Transverse colon (tissue), 4 donors: ENCODE measurements at regions not wholly inside any gene's neighbourhood (a gene's known extent, or its start where the extent isn't known, plus 50 kb on each side); places are given as distances from the start of the nearest gene placed in this dataset.

ENCODE experiments used
- DNase-seq: peaks from one replicate; pipeline ENCODE4 v3.0.0-alpha.2; 2019
- H3K27ac ChIP-seq, 4 donors: fragments of 200-600 bp; sonication (generic); 2 replicates each; pipeline ENCODE4 v1.5.1; 2016 to 2018; ENCODE audit warnings: inconsistent platforms in 4 of 4
- H3K27me3 ChIP-seq: fragments of 200-600 bp; sonication (generic); 2 replicates; pipeline ENCODE4 v1.5.1; 2017; ENCODE audit warnings: inconsistent platforms
- H3K36me3 ChIP-seq, 4 donors: fragments of 200-600 bp; sonication (generic); 2 replicates each; pipeline ENCODE4 v1.5.1; 2017 to 2019; ENCODE audit warnings: inconsistent platforms in 4 of 4
- H3K4me1 ChIP-seq, 4 donors: fragments of 200-600 bp; sonication (generic); 2 replicates each; pipeline ENCODE4 v1.5.1; 2017 to 2020; ENCODE audit warnings: inconsistent platforms in 4 of 4
- H3K4me3 ChIP-seq, 4 donors: fragments of 200-600 bp; sonication (generic); 1 replicate in 1 of 4; 2 replicates in 3 of 4; pipeline versions ENCODE4 v1.5.1 to v1.6.1; 2017 to 2019; ENCODE audit warnings: inconsistent platforms in 4 of 4
- H3K9me3 ChIP-seq, 2 donors: fragments of 200-600 bp; sonication (generic); 2 replicates each; pipeline ENCODE4 v1.5.1; 2017 to 2019; ENCODE audit warnings: inconsistent platforms in 2 of 2
- CTCF ChIP-seq, 5 experiments: fragments of 200-600 bp in 3 of 5; fragments of 450-650 bp in 2 of 5; sonication (generic) in 3 of 5; IDR thresholded peaks; 1 replicate in 2 of 5; 2 replicates in 3 of 5; pipeline ENCODE4 v1.5.1; 2016 to 2017; ENCODE audit warnings: antibody characterized with exemption in 5 of 5, inconsistent platforms in 3 of 5, mild to moderate bottlenecking in 2 of 5, moderate library complexity in 1 of 5
- EP300 ChIP-seq: sonication (generic); formaldehyde crosslinking; IDR thresholded peaks from one replicate; pipeline ENCODE4 v1.6.1; 2017; ENCODE audit warnings: antibody characterized with exemption, low read depth
- POLR2A ChIP-seq: fragments of 450-650 bp; IDR thresholded peaks from one replicate; pipeline ENCODE4 v1.6.1; 2016; ENCODE audit warnings: antibody characterized with exemption, mild to moderate bottlenecking, moderate library complexity
- POLR2AphosphoS5 ChIP-seq, 3 donors: sonication (generic); formaldehyde crosslinking; IDR thresholded peaks; one replicate each; pipeline ENCODE4 v1.6.1; 2016; ENCODE audit warnings: antibody characterized with exemption in 3 of 3
- WGBS, 2 donors: methylation state at CpG; one replicate each; pipeline ENCODE4 v1.1.5; 2018; ENCODE audit warnings: low coverage in 1 of 2; 5-methylcytosine and 5-hydroxymethylcytosine counted together
- in situ Hi-C, 4 donors: fragments of 200-750 bp; cut with MboI; loops; one replicate each; pipeline versions ENCODE4 v1.15.0 to v1.15.1; 2017; ENCODE audit warnings: low sequenced_read_pairs in 3 of 4, low pct_ligation_motif_present in 1 of 4, low pct_unique_long_range_greater_than_20kb in 1 of 4
- intact Hi-C: fragments of 100-400 bp; cut with DNase I; formaldehyde crosslinking; loops from one replicate; pipeline ENCODE4 v1.15.1; 2023; ENCODE audit warnings: low total_unique reads

- intact Hi-C loops = no loop called here
Measured at GRCh38 chr14:65794674-65795279, 382.2 kb downstream of the FUT8 start.

GRCh38 chr14:65798216-65798615 lies 385.7 kb downstream of the FUT8 start:
- no peak overlapping the region for H3K27ac ChIP-seq
- 87 to 97% methylated on average over 4 to 8 of the region's 8 CpGs for WGBS, 2 donors
- H3K4me3 ChIP-seq = no peak overlapping the region
- TF ChIP-seq POLR2A (no peak), EP300 (no peak), CTCF (IDR thresholded peaks at IDR 0.05) (no peak), POLR2AphosphoS5 (IDR thresholded peaks at IDR 0.05) (no peak)
- in situ Hi-C loops (no loop called here), intact Hi-C loops (no loop called here)
- no peaks in the 10 kb centered on the region for H3K36me3 ChIP-seq
- H3K27me3 ChIP-seq = no peaks in the 10 kb centered on the region
- no peaks in the 10 kb centered on the region for H3K4me1 ChIP-seq
- no peak for DNase-seq
- no peaks in the 10 kb centered on the region for H3K9me3 ChIP-seq

More at GRCh38 chr14:65794674-65795279, 382.2 kb downstream of the FUT8 start:
- Histone ChIP-seq H3K9me3 (no peaks in the 10 kb centered on the region), H3K27me3 (no peaks in the 10 kb centered on the region), H3K4me3 (no peak overlapping the region), H3K36me3 (no peaks in the 10 kb centered on the region), H3K27ac (no peak overlapping the region), H3K4me1 (no peaks in the 10 kb centered on the region)
- no peak for DNase-seq
- no peak for TF ChIP-seq POLR2A
- no peak for TF ChIP-seq POLR2AphosphoS5 (IDR thresholded peaks at IDR 0.05)
- TF ChIP-seq CTCF (IDR thresholded peaks at IDR 0.05) = no peak
- TF ChIP-seq EP300 = no peak
- in situ Hi-C loops = no loop called here
- 84% methylated on average over 5 to 6 of the region's 6 CpGs for WGBS, 2 donors

GRCh38 chr14:65800694-65801093 lies 388.2 kb downstream of the FUT8 start:
- 86 to 90% methylated on average over 2 to 6 of the region's 6 CpGs for WGBS, 2 donors
- Histone ChIP-seq H3K4me1 (no peaks in the 10 kb centered on the region), H3K9me3 (no peaks in the 10 kb centered on the region), H3K27me3 (no peaks in the 10 kb centered on the region), H3K4me3 (no peak overlapping the region), H3K27ac (no peak overlapping the region), H3K36me3 (no peaks in the 10 kb centered on the region)
- no peak for DNase-seq
- in situ Hi-C loops (no loop called here), intact Hi-C loops (no loop called here)
- TF ChIP-seq POLR2AphosphoS5 (IDR thresholded peaks at IDR 0.05) (no peak), POLR2A (no peak), CTCF (IDR thresholded peaks at IDR 0.05) (no peak), EP300 (no peak)

GRCh38 chr14:65802196-65802595 lies 389.7 kb downstream of the FUT8 start:
- TF ChIP-seq EP300 (no peak), POLR2AphosphoS5 (IDR thresholded peaks at IDR 0.05) (no peak), CTCF (IDR thresholded peaks at IDR 0.05) (no peak), POLR2A (no peak)
- intact Hi-C loops (no loop called here), in situ Hi-C loops (no loop called here)
- H3K27me3 ChIP-seq = no peaks in the 10 kb centered on the region
- WGBS, 2 donors = 93% methylated on average over 2 of the region's 2 CpGs; no CpG with 5 or more reads in 1 of the 2 donors
- no peaks in the 10 kb centered on the region for H3K9me3 ChIP-seq
- DNase-seq = no peak
- no peaks in the 10 kb centered on the region for H3K4me1 ChIP-seq
- no peaks in the 10 kb centered on the region for H3K36me3 ChIP-seq
- H3K27ac ChIP-seq = no peak overlapping the region
- H3K4me3 ChIP-seq = no peak overlapping the region
